ENCODE measurements at regions not wholly inside any gene's neighbourhood (a gene's known extent, or its start where the extent isn't known, plus 50 kb on each side); places are given as distances from the start of the nearest gene placed in this dataset.

GRCh38 chr2:194495046-194495445, 1162.0 kb upstream of the SLC39A10 start:
- no peak for ATAC-seq

GRCh38 chr2:194494401-194494800, 1162.6 kb upstream of the SLC39A10 start:
- DNase-seq (ENCODE audit: low read depth in 1 of 2, low spot score in 1 of 2) (no peak), ATAC-seq (no peak), FAIRE-seq (no peak)
- H3K4me1 ChIP-seq, result no peaks in the 10 kb centered on the region
- no peak overlapping the region for H3K4me3 ChIP-seq
- H3K27ac ChIP-seq, result no peak overlapping the region
- H3K9me3 ChIP-seq, result no peaks in the 10 kb centered on the region
- POLR2A ChIA-PET, result no interaction called here
- CTCF ChIA-PET, result no interaction called here
- TF ChIP-seq E2F6 (IDR thresholded peaks at IDR 0.05; ENCODE audit: borderline replicate concordance, low read depth) (no peak), SMC3 (IDR thresholded peaks at IDR 0.05) (no peak), POLR2A (IDR thresholded peaks at IDR 0.05; ENCODE audit: low read length) (no peak), HMGXB4 (CRISPR knock-in tag; IDR thresholded peaks at IDR 0.05; ENCODE audit: borderline replicate concordance) (no peak), PBX3 (IDR thresholded peaks at IDR 0.05) (no peak), CTCF (IDR thresholded peaks at IDR 0.05) (no peak), NFE2L2 (conservative IDR thresholded peaks at IDR 0.05; ENCODE audit: low read length) (no peak), BHLHE40 (IDR thresholded peaks at IDR 0.05; ENCODE audit: low read depth, low read length) (no peak), KDM1A (IDR thresholded peaks at IDR 0.05; ENCODE audit: low read depth) (no peak), RFX5 (IDR thresholded peaks at IDR 0.05) (no peak), HDAC2 (IDR thresholded peaks at IDR 0.05) (no peak), EP300 (IDR thresholded peaks at IDR 0.05) (no peak), CHD2 (IDR thresholded peaks at IDR 0.05; ENCODE audit: low read length, partially characterized antibody) (no peak), JUN (IDR thresholded peaks at IDR 0.05) (no peak), ESRRA (IDR thresholded peaks at IDR 0.05; ENCODE audit: borderline replicate concordance, low read length) (no peak), HOXB13 (CRISPR knock-in tag; IDR thresholded peaks at IDR 0.05; ENCODE audit: low read depth) (no peak)
- no peak overlapping the region for H3K4me2 ChIP-seq

More at GRCh38 chr2:194495046-194495445, 1162.0 kb upstream of the SLC39A10 start:
- no peak for TF ChIP-seq CEBPB (IDR thresholded peaks at IDR 0.05)
- no peak for TF ChIP-seq POLR2AphosphoS2 (conservative IDR thresholded peaks at IDR 0.05; ENCODE audit: low read length)
- TF ChIP-seq ZNF302 (CRISPR knock-in tag; IDR thresholded peaks at IDR 0.05), result no peak
- no peak for TF ChIP-seq ELK1 (IDR thresholded peaks at IDR 0.05; ENCODE audit: low read depth, low read length)
- TF ChIP-seq HOXB13 (CRISPR knock-in tag; IDR thresholded peaks at IDR 0.05; ENCODE audit: low read depth), result no peak
- TF ChIP-seq CBX8 (IDR thresholded peaks at IDR 0.05), result no peak
- ChIA-PET POLR2A (no interaction called here), CTCF (no interaction called here)
- FAIRE-seq (no peak), DNase-seq (ENCODE audit: low read depth in 1 of 2, low spot score in 1 of 2) (no peak)
- no peaks in the 10 kb centered on the region for H3K4me1 ChIP-seq
- H3K27ac ChIP-seq, result no peak overlapping the region
- H3K4me2 ChIP-seq, result no peak overlapping the region
- H3K9me3 ChIP-seq, result no peaks in the 10 kb centered on the region
- H3K4me3 ChIP-seq, result no peak overlapping the region
